A204.1 (cell line): ENCODE measurements at regions not wholly inside any gene's neighbourhood (a gene's known extent, or its start where the extent isn't known, plus 50 kb on each side); places are given as distances from the start of the nearest gene placed in this dataset.

ENCODE experiments used
- FAIRE-seq: peaks from 2 replicates; lab custom pipeline; 2012; peaks lifted over from hg19 to GRCh38; lab: Jason Lieb, UNC

DNA sequence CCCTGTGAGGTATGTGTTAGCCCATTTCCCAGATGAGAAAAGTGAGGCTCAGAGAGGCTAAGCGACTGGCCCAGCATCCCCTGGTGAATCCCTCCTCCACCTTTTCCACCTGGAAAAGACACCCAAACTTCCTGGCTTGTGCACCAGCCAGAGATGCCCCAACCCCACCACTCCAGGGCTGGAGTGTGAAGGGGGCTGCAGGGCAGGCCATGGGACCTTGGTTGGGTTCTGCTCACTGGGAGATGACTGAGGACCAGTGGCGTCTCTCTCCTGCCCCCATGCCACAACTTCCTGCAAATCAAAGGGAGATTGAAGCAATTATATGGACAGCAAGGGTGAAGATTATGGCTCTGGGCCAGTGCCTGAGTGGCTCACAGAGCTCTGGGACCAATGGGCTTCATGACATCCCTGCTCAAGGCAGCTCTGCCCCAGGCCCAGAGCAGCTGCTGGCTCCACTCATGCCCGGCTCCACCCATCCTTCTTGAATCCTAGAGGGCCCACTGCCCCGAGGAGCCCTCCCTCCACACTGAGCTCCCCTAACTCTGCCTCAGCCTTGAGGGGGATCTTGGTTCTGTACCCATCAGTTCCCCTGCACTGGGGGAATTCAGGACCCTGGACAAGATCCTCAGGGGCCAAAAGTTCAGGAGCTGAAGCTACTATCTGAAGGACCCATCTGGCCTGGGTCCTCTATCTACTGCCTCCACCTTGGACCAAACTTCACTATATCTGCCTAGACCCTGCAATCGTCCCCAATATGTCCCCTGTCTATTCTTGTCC is 416.9 kb downstream of the PTPRU start:
- no peak for FAIRE-seq

DNA sequence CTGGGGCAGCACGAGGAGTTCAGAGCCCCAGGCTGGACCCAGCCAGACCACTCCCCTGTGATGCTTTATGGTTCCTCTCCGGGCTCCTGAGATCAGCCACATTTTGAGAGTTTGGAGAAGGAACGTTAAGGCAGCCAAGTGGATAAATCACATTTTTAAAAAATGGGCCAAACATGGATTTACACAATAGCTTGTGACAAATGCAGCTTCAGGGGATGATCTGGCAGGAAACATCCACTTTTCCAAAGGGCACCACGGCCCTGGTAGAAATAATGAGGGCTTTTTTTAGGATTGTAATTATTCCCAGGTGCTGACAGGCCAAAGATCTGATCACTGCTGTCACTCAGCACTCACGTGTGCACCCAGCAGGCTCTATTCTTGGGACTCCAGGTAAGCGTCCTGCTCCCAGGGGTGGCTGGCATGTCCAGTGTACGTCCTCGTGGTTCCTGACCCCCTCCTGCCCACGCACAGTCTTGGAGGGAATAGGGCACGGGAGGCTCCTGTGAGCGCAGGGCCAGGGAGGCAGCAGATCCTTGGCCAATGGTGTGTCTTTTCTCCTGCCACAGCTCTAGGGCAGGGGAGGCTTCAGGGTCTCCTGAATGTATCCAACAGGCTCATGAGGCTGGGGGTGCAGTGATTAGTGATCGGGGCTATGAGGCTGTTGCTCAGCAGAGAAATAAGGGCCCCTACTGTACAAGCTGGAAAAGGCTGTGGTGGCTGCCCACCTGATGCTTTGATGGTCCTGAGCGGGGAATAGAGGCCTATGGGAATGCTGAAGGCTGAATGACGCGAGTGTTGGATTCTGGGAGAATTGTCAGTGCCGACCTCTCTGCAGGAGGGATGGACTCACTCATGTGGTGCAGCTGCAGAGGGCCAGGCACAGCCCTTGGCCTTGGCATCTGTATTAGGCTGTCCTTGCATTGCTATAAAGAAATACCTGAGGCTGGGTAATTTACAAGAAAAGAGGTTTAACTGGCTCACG is 415.7 kb downstream of the PTPRU start:
- FAIRE-seq: no peak

- FAIRE-seq: no peak
Measured at GRCh38 chr1:29651246-29651645, 414.9 kb downstream of the PTPRU start.

- FAIRE-seq: no peak
Measured at GRCh38 chr1:29650476-29650875, 414.2 kb downstream of the PTPRU start.

DNA sequence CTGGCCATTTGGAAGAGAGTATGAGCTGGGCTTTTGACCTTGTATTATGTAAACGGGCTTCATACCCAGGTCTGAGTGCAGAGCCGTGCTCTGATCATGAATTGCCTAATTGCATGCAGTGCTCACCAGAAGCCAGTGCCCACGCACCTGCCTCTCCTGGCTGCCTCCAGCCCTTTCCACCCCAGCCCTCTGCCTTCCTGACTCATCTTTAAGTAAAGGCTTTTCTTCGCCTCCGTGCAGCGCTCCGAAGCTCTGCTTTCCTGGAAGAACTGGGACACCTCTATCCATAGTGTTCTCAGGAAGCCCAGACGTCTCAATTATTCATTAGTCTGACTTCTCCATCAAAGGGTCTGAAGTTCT is 413.7 kb downstream of the PTPRU start:
- no peak for FAIRE-seq

DNA sequence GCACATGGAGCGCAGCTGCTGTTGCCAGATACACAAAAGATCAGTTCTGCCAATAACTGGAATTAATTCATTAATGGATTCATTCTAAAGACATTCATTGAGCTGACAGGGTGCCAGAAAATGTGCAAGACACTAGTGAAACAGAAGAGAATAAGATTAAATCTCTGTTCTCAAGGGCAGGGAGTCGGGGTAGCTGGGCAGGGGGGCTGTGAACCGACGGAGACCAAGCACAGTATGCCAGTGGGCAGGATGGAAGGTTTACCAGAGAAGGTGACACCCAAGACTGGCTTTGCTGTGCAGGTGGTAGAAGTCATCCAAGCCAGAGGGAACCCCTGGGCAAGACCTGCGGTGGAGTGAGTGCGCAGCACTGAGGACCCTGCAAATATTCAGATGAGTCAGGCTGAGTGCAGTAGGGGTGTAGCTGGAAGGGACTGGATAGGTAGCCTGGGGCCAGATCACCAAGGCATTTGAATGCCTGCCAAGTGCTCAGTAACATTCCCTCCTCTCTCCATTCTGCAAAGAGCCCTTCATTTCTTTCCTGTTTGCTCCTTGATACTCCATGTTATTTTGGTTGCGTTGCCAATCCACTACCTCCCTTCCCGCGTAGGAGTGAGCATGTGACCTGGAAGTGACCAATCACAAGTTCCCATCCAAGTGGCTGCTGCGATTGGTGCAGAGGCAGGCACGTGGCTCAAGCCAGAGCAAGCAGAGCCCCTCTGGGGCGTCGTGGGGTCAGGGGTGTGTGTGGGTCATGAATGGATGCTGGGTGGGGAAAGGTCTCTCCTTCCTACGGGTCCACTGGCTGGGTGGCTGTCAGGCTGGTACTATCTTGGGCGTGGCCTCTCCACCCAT is 413.1 kb downstream of the PTPRU start:
- FAIRE-seq: no peak

- FAIRE-seq: no peak
Measured at GRCh38 chr1:29648798-29649188, 412.5 kb downstream of the PTPRU start.

GRCh38 chr1:29648026-29648425 is 411.7 kb downstream of the PTPRU start:
- FAIRE-seq: no peak

DNA sequence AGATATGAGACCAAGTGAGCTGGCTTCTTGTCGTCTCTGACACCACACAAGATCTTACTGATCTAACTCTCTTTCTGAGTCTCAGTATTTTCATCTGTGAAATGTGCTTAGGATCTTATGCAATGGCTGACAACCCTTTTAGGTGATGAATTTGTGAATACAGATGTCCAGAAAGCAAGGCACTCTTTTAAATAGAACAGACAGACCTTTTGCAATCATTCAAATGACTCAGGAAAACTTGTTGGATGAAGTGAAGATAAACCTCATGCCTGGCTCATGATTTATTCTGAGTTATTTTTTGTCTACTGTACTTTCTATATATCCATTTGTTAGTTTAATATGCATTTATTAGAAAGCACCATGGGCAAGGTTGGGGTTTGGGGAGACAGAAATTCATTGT is 411.3 kb downstream of the PTPRU start:
- FAIRE-seq: no peak

DNA sequence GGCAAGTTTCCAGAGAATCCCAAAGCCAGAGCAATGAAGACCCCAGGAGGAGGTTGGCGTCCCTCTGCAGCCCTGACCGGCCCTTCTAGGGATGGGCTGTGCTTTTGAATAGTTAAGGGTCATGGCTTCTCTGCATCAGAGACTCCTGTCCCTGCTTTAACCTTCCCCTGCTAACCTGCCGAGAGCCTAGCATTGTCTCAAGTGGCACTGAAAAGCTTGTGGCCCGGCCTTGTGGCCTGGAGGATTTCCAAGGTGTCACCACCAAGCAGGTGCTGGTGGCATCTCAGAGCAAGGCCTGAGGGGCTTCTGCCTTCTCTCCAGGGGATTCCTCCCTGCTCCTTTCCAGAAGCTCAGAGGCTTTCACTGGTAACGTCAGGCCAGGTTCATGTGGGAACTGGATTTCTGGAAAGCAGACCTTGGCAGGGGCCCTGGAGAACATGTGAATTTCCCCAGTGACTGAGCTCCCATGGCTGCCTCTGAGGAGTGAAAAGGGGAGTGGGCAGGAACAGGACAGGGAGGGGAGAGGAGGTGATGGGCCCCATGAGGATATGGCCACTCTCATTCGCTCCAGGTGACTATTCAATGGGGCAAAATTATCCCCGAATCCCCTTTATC is 409.9 kb downstream of the PTPRU start:
- no peak for FAIRE-seq

- no peak for FAIRE-seq
Measured at GRCh38 chr1:29645586-29645985, 409.3 kb downstream of the PTPRU start.

DNA sequence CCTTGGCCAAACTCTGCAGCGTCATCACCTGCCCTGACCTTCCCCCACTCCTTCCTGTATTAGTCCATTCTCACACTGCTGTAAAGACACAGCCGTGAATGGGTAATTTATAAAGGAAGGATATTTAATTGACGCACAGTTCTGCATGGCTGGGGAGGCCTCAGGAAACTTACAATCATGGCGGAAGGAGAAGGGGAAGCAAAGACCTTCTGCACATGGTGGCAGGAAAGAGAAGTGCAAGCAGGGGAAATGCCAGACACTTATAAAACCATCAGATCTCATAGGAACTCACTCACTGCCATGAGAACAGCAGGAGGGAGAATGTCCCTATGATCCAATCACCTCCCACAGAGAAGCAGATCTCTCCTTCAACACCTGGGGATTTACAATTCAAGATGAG is 408.5 kb downstream of the PTPRU start:
- no peak for FAIRE-seq

DNA sequence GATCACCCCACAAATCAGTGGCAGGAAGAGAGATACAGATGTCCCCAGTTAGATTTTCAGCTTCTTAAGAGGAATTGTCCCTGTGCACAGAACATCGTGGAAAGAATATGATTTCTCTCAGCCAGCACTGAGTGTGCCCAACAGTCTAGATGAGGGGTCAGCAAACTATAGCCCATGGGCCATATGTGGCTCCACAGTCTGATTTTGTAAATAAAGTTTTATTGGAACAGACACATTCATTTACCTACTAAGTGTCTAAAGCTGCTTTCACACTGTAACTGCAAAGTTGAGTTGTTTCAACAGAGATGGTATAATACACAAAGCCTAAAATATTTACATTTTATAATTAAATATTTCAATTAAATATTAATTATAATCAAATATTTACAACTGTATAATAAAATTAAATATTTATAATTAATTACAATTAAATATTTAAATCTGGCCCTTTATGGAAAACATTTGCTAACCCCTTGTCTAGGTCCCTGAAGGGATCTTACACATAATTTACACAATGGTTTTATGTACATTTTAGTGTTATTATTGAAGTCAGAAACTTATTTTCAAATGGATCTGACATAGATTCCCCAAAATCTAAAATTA is 407.6 kb downstream of the PTPRU start:
- FAIRE-seq: peak; percentile 56

GRCh38 chr1:29643281-29643680 is 407.0 kb downstream of the PTPRU start:
- no peak for FAIRE-seq

DNA sequence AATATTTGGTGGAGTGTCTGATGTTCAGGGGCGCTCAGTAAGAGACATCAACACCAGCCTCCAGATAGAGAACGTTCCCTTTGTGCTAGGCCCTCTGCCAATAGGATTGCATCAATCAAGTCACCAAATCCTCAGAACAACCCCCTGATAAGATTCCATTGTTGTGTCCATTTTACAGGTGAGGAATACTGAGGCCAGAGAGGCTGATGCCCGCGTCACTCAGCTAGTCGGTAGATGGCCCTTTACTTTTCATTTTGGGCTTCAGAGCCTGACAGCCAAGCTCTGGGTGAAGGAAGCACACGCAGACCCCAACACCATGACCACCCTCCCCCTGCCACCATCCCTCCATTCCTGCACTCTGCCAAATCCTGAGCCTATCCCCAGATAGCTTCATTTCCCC is 406.2 kb downstream of the PTPRU start:
- FAIRE-seq: no peak

- no peak for FAIRE-seq
Measured at GRCh38 chr1:29641921-29642320, 405.6 kb downstream of the PTPRU start.

DNA sequence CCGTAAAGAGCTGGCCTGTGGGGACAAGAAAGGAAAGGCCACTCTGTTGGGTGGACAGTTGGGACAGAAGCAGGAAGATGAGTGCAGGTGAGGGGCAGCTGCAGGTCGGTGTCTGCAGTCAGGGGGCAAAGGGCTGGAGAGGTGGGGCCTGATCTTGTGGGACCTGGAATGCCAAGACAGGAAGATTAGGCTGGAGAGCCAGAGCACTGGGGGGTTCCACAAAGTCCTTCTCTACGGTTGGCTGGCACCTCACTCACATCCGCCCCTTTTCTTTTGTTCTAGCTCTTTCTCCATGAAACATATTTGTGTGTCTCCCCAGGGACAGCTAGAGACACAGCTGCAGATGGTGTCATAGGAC is 404.1 kb downstream of the PTPRU start:
- no peak for FAIRE-seq

- no peak for FAIRE-seq
Measured at GRCh38 chr1:29639741-29640427, 403.6 kb downstream of the PTPRU start.

GRCh38 chr1:29639156-29639736 is 402.9 kb downstream of the PTPRU start:
- FAIRE-seq: no peak

DNA sequence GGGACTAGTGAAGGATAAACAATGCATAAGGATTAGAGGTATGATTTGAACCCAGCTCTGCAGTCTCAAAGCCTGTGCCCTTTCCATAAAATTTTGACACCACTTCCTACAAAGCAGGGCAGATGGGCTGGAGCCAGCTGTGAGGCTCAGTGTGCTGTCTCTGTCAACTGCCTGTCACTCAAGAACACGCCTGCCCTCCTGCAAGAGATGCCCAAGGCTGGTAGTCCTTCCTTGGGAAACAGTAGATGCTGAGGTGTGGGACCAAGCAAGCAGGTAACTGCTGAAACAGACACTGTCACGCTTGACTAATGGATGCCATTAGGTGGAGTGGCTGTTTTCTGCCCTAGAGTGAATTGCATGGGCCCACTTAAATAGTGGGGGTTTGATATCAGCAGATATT is 402.0 kb downstream of the PTPRU start:
- no peak for FAIRE-seq

DNA sequence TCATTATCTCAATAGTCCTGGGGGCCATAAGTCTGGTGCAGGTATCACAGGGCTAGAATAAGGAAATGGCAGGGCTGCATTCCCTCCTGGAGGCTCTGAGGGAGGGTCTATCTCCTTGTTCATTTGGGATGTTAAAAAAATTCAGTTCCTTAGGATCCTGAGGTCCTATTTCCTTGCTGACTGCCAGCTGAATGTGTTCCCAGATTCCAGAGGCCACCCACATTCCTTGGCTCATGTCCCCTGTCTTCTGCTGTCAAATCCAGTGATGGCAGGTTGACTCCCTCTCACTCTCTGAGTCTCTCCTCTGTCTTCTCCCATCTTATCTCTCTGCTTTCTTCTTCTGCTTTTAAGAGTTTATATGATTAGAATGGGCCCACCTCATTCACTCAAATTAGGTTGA is 400.6 kb downstream of the PTPRU start:
- FAIRE-seq: no peak
